NCI-H524 (cell line): ENCODE measurements at regions not wholly inside any gene's neighbourhood (a gene's known extent, or its start where the extent isn't known, plus 50 kb on each side); places are given as distances from the start of the nearest gene placed in this dataset.

Experiments
- DNase-seq, 2 experiments: peaks; one replicate each; lab custom pipeline; 2025; lab: John Stamatoyannopoulos, UW

- no peak for DNase-seq
Measured at GRCh38 chr7:112882991-112883390, 92.8 kb upstream of the TMEM168 start.

GRCh38 chr7:112882511-112882910 lies 92.3 kb upstream of the TMEM168 start:
- DNase-seq = no peak

GRCh38 chr7:112882022-112882421 lies 91.8 kb upstream of the TMEM168 start:
- DNase-seq = no peak

- DNase-seq = peak; percentile 75 to 89
Measured at GRCh38 chr7:112880818-112881418, 90.7 kb upstream of the TMEM168 start.

GRCh38 chr7:112877691-112878460 lies 87.7 kb upstream of the TMEM168 start:
- DNase-seq = no peak

- no peak for DNase-seq
Measured at GRCh38 chr7:112876877-112877276, 86.7 kb upstream of the TMEM168 start.

- no peak for DNase-seq
Measured at GRCh38 chr7:112874909-112875308, 84.7 kb upstream of the TMEM168 start.

- DNase-seq = no peak
Measured at GRCh38 chr7:112873831-112874553, 83.8 kb upstream of the TMEM168 start.

- DNase-seq = peak in 1 of 2 experiments; percentile 52
Measured at GRCh38 chr7:112869111-112869774, 79.0 kb upstream of the TMEM168 start.

- no peak for DNase-seq
Measured at GRCh38 chr7:112868609-112869008, 78.4 kb upstream of the TMEM168 start.

GRCh38 chr7:112866424-112866823 lies 76.2 kb upstream of the TMEM168 start:
- DNase-seq = no peak

GRCh38 chr7:112864380-112864779 lies 74.2 kb upstream of the TMEM168 start:
- no peak for DNase-seq

- no peak for DNase-seq
Measured at GRCh38 chr7:112858838-112859237, 68.6 kb upstream of the TMEM168 start.

GRCh38 chr7:112855227-112855626 lies 65.0 kb upstream of the TMEM168 start:
- peak; percentile 5 for DNase-seq

- no peak for DNase-seq
Measured at GRCh38 chr7:112854169-112854568, 64.0 kb upstream of the TMEM168 start.

- DNase-seq = no peak
Measured at GRCh38 chr7:112853422-112853821, 63.2 kb upstream of the TMEM168 start.

GRCh38 chr7:112843151-112843550 lies 53.0 kb upstream of the TMEM168 start:
- no peak for DNase-seq
